ENCODE measurements at regions not wholly inside any gene's neighbourhood (a gene's known extent, or its start where the extent isn't known, plus 50 kb on each side); places are given as distances from the start of the nearest gene placed in this dataset.

GRCh38 chr10:106513352-106513771 lies 651.1 kb downstream of the SORCS1 start:
- Mint-ChIP-seq H3K27me3 (ENCODE audit: insufficient read depth, low read depth, poor library complexity) (no peaks in the 10 kb centered on the region), H3K4me3 (no peak overlapping the region), H3K27ac (no peak overlapping the region), H3K4me1 (peaks cover 5% of the 10 kb centered on the region; the same call in 2 of the 3 replicates), H3K36me3 (ENCODE audit: low read depth) (no peaks in the 10 kb centered on the region), H3K9me3 (no peaks in the 10 kb centered on the region)
- TF ChIP-seq NANOG (IDR thresholded peaks at IDR 0.05; ENCODE audit: borderline replicate concordance) (no peak), JUNB (IDR thresholded peaks at IDR 0.05; ENCODE audit: unreplicated experiment) (no peak), CREB1 (CRISPR knock-in tag; IDR thresholded peaks at IDR 0.05; ENCODE audit: low read depth) (no peak), ETS1 (IDR thresholded peaks at IDR 0.05) (no peak), EZH2 (IDR thresholded peaks at IDR 0.05; ENCODE audit: low read depth, unreplicated experiment) (no peak), ZNF331 (CRISPR knock-in tag; IDR thresholded peaks at IDR 0.05; ENCODE audit: low read depth) (no peak), STAT1 (IDR thresholded peaks at IDR 0.05; ENCODE audit: unreplicated experiment) (no peak)
- H4K20me1 ChIP-seq (replicated peaks; ENCODE audit: insufficient read depth), result no peaks in the 10 kb centered on the region
- H3K27me3 ChIP-seq (ENCODE audit: insufficient read depth), result no peaks in the 10 kb centered on the region
- H2AFZ ChIP-seq, result no peak overlapping the region
- no peak overlapping the region for H3K4me2 ChIP-seq
- no peaks in the 10 kb centered on the region for H3K4me1 ChIP-seq (ENCODE audit: insufficient read depth)
- H3K36me3 ChIP-seq (ENCODE audit: insufficient read depth), result no peaks in the 10 kb centered on the region
- H3K9me2 ChIP-seq (ENCODE audit: insufficient read depth), result peaks cover 5% of the 10 kb centered on the region; the same call in 1 of the 2 replicates
- no peaks in the 10 kb centered on the region for H3K79me2 ChIP-seq (replicated peaks; ENCODE audit: insufficient read depth)
- no peak overlapping the region for H3K4me3 ChIP-seq
- DNase-seq (ENCODE audit: low spot score) (no peak), ATAC-seq (no peak)
- H3F3A ChIP-seq (replicated peaks; ENCODE audit: low read depth), result no peaks in the 10 kb centered on the region
- H3K27ac ChIP-seq (ENCODE audit: low read depth), result no peak overlapping the region

GRCh38 chr10:106511917-106512316 lies 652.6 kb downstream of the SORCS1 start:
- Mint-ChIP-seq H3K9me3 (no peaks in the 10 kb centered on the region), H3K36me3 (ENCODE audit: low read depth) (no peaks in the 10 kb centered on the region), H3K27me3 (ENCODE audit: insufficient read depth, low read depth, poor library complexity) (no peaks in the 10 kb centered on the region), H3K4me3 (no peak overlapping the region), H3K27ac (no peak overlapping the region), H3K4me1 (peaks cover 5% of the 10 kb centered on the region; the same call in 2 of the 3 replicates)
- Histone ChIP-seq H3K4me2 (no peak overlapping the region), H3K36me3 (ENCODE audit: insufficient read depth) (no peaks in the 10 kb centered on the region), H3K9me2 (ENCODE audit: insufficient read depth) (peaks cover 5% of the 10 kb centered on the region; the same call in 1 of the 2 replicates), H3K27me3 (ENCODE audit: insufficient read depth) (no peaks in the 10 kb centered on the region), H2AFZ (no peak overlapping the region), H3K4me3 (no peak overlapping the region), H3K4me1 (ENCODE audit: insufficient read depth) (no peaks in the 10 kb centered on the region), H3K79me2 (replicated peaks; ENCODE audit: insufficient read depth) (no peaks in the 10 kb centered on the region), H4K20me1 (replicated peaks; ENCODE audit: insufficient read depth) (no peaks in the 10 kb centered on the region), H3F3A (replicated peaks; ENCODE audit: low read depth) (no peaks in the 10 kb centered on the region), H3K27ac (ENCODE audit: low read depth) (no peak overlapping the region)
- DNase-seq (ENCODE audit: low spot score), result no peak
- no peak for ATAC-seq
- TF ChIP-seq ETS1 (IDR thresholded peaks at IDR 0.05) (no peak), ZNF462 (CRISPR knock-in tag; IDR thresholded peaks at IDR 0.05) (no peak), CREB1 (CRISPR knock-in tag; IDR thresholded peaks at IDR 0.05; ENCODE audit: low read depth) (no peak), NANOG (IDR thresholded peaks at IDR 0.05; ENCODE audit: borderline replicate concordance) (no peak), STAT1 (IDR thresholded peaks at IDR 0.05; ENCODE audit: unreplicated experiment) (no peak), EZH2 (IDR thresholded peaks at IDR 0.05; ENCODE audit: low read depth, unreplicated experiment) (no peak), REST (IDR thresholded peaks at IDR 0.05; ENCODE audit: unreplicated experiment) (no peak), JUNB (IDR thresholded peaks at IDR 0.05; ENCODE audit: unreplicated experiment) (no peak)

Data from GM23338 (cell line).